Activated B cell treated with CpG ODN at 0.5 μM for 24 hours (primary cell): ENCODE measurements at regions not wholly inside any gene's neighbourhood (a gene's known extent, or its start where the extent isn't known, plus 50 kb on each side); places are given as distances from the start of the nearest gene placed in this dataset.

Source experiments
- ATAC-seq: fragments of 200-7000 bp; cut with Tn5 transposase; one replicate; pipeline ENCODE4 v1.10.0; 2021; ENCODE audit warnings: low read depth, mild to moderate bottlenecking, moderate library complexity
- CTCF ChIA-PET: fragments of 350-600 bp; sonication (Branson Sonifier 250); formaldehyde crosslinking; loops from one replicate; lab custom pipeline; 2021; ENCODE audit warnings: antibody characterized with exemption; lab: Charles Lee
- POLR2A ChIA-PET: fragments of 350-600 bp; sonication (Branson Sonifier 250); formaldehyde crosslinking; loops from one replicate; lab custom pipeline; 2021; ENCODE audit warnings: antibody characterized with exemption; lab: Charles Lee
- DNase-seq: peaks from one replicate; pipeline ENCODE4 v3.0.0; 2022
- H3K27ac Mint-ChIP-seq: one replicate; pipeline ENCODE4 v1.8.0; 2020; ENCODE audit warnings: mixed read lengths
- H3K27me3 Mint-ChIP-seq: one replicate; pipeline ENCODE4 v1.8.0; 2021; ENCODE audit warnings: mixed read lengths
- H3K36me3 Mint-ChIP-seq: one replicate; pipeline ENCODE4 v1.8.0; 2021; ENCODE audit warnings: low read depth, mixed read lengths
- H3K4me1 Mint-ChIP-seq: one replicate; pipeline ENCODE4 v1.8.0; 2021; ENCODE audit warnings: mixed read lengths
- H3K4me3 Mint-ChIP-seq: one replicate; pipeline ENCODE4 v1.8.0; 2020; ENCODE audit warnings: mild to moderate bottlenecking, mixed read lengths
- H3K9me3 Mint-ChIP-seq: one replicate; pipeline ENCODE4 v1.8.0; 2020; ENCODE audit warnings: mixed read lengths
- intact Hi-C: fragments of 100-400 bp; cut with micrococcal nuclease; formaldehyde crosslinking; loops from one replicate; pipeline ENCODE4 v1.15.1; 2024
- TF ChIP-seq, protein P1 (sequence below): fragments of 200-600 bp; IDR thresholded peaks from one replicate; pipeline ENCODE4 v1.8.0; 2022; ENCODE audit warnings: antibody characterized with exemption, mild to moderate bottlenecking

DNA sequence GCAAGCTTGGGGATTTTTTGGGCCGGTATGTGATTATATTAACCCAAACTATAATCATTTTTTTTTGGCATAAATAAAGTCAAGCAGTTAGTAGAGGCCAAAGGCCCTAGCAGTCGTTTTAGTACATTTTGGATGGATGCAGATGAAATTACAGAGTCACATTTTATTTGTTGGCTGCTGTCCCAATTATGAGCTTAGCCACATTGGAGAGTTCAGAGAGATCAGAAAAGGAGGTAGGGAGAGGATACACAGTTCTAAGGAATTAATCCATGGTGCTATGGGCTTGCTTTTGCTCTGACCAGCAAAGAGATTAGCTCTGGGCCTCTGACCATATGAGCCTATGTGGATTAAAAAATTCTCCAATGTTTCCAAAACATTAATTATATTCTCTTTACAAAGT, 395.1 kb downstream of the RAPGEF2 start:
- TF ChIP-seq, protein P1, sequence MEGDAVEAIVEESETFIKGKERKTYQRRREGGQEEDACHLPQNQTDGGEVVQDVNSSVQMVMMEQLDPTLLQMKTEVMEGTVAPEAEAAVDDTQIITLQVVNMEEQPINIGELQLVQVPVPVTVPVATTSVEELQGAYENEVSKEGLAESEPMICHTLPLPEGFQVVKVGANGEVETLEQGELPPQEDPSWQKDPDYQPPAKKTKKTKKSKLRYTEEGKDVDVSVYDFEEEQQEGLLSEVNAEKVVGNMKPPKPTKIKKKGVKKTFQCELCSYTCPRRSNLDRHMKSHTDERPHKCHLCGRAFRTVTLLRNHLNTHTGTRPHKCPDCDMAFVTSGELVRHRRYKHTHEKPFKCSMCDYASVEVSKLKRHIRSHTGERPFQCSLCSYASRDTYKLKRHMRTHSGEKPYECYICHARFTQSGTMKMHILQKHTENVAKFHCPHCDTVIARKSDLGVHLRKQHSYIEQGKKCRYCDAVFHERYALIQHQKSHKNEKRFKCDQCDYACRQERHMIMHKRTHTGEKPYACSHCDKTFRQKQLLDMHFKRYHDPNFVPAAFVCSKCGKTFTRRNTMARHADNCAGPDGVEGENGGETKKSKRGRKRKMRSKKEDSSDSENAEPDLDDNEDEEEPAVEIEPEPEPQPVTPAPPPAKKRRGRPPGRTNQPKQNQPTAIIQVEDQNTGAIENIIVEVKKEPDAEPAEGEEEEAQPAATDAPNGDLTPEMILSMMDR, result no peak
- Mint-ChIP-seq H3K4me3 (no peak overlapping the region), H3K4me1 (no peaks in the 10 kb centered on the region), H3K27ac (no peak overlapping the region), H3K9me3 (no peaks in the 10 kb centered on the region), H3K27me3 (no peaks in the 10 kb centered on the region), H3K36me3 (no peaks in the 10 kb centered on the region)
- ATAC-seq, result no peak
- CTCF ChIA-PET, result no interaction called here
- intact Hi-C loops, result no loop called here
- no peak for DNase-seq
- POLR2A ChIA-PET, result no interaction called here

DNA sequence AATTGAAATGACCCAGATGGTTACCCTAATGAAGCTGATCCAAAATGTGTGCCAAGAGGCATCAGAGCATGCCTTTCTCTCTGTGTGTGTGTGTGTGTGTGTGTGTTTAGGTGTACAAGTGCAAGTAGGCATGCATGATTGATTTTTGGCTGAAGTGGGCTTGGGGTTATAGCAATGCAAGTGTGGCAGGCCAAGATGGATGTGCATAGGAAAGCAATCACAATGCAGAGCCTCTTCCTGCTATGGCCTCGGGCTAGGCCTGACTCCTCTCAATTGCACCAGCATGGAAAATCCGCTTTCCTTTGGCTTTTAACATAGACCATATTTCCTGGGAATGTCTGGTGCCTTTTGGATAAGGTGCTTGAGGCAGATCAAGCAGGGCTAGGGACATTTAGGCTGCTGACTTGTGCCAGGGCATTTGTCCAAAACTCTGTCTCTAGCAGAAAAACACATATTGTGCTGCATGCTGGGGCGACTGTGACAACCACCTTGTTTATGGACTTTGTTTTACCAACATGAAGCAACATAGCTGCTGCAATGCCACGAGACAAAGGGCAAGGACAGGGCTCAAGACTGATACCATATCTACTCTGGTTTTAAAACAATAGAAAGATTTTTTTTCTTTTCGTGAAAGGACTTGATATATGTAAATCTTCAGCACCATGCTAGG, 395.7 kb downstream of the RAPGEF2 start:
- Mint-ChIP-seq H3K4me3 (no peak overlapping the region), H3K27me3 (peaks cover 3% of the 10 kb centered on the region), H3K9me3 (no peaks in the 10 kb centered on the region), H3K4me1 (no peaks in the 10 kb centered on the region), H3K27ac (no peak overlapping the region), H3K36me3 (no peaks in the 10 kb centered on the region)
- intact Hi-C loops, result no loop called here
- ChIA-PET POLR2A (no interaction called here), CTCF (no interaction called here)
- ATAC-seq (no peak), DNase-seq (no peak)
- TF ChIP-seq, protein P1, result no peak

DNA sequence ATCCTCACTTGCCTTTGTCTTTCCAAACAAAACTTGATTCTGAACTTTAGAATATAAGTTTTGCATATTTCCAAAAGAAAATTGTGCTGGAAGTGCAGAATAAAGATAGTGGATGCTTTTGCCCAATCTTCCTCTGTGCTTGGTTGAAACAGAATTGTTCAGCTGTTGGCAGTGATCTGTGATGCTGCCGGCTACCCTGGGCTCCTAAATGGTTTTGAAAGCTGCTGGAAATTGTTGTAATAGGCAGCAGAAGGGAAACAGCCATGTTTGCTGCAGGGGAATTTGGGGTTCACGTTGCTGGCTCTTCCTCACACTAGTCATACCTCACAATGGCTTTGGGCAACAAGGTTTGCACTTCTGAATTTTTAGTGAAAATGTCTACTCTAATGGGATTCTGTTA, 398.0 kb downstream of the RAPGEF2 start:
- no peaks in the 10 kb centered on the region for H3K36me3 Mint-ChIP-seq
- no peaks in the 10 kb centered on the region for H3K4me1 Mint-ChIP-seq
- DNase-seq, result no peak
- no peak overlapping the region for H3K4me3 Mint-ChIP-seq
- TF ChIP-seq, protein P1, result no peak
- H3K27ac Mint-ChIP-seq, result no peak overlapping the region
- POLR2A ChIA-PET, result no interaction called here
- no peaks in the 10 kb centered on the region for H3K9me3 Mint-ChIP-seq
- CTCF ChIA-PET, result no interaction called here
- ATAC-seq, result no peak
- peaks cover 4% of the 10 kb centered on the region for H3K27me3 Mint-ChIP-seq
- intact Hi-C loops, result no loop called here

- TF ChIP-seq, protein P1, result no peak
- POLR2A ChIA-PET, result no interaction called here
- Mint-ChIP-seq H3K4me1 (no peaks in the 10 kb centered on the region), H3K9me3 (no peaks in the 10 kb centered on the region), H3K4me3 (no peak overlapping the region), H3K36me3 (no peaks in the 10 kb centered on the region), H3K27me3 (peaks cover 4% of the 10 kb centered on the region), H3K27ac (no peak overlapping the region)
- no peak for DNase-seq
- CTCF ChIA-PET, result no interaction called here
- intact Hi-C loops, result no loop called here
- ATAC-seq, result no peak
These were observed 400.5 kb downstream of the RAPGEF2 start for GRCh38 chr4:159503236-159504008.

DNA sequence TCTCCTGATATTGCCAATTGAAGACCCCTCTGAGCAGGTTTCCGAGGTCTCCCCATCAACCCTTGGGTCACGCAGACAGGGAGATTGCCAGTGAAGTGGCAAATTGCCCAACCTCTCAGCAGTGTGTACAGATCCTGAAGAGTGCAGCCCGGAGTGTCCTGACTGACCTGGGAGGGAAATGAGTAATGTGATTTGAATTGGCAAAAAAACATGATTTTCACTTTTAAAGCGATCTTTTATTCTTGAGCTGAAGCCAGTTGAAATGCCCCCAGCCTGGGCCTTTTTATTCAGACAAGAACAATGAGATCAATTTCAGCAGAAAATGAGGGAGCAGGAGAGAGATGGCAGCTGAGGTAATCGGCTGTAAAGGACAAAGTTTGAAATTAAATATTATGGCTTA, 401.8 kb downstream of the RAPGEF2 start:
- Mint-ChIP-seq H3K27ac (no peak overlapping the region), H3K4me1 (no peaks in the 10 kb centered on the region), H3K36me3 (no peaks in the 10 kb centered on the region), H3K27me3 (peaks cover 4% of the 10 kb centered on the region), H3K4me3 (no peak overlapping the region), H3K9me3 (no peaks in the 10 kb centered on the region)
- intact Hi-C loops, result no loop called here
- ATAC-seq (no peak), DNase-seq (no peak)
- POLR2A ChIA-PET, result no interaction called here
- TF ChIP-seq, protein P1, result no peak
- CTCF ChIA-PET, result no interaction called here
